AG04450 (cell line): ENCODE measurements at regions not wholly inside any gene's neighbourhood (a gene's known extent, or its start where the extent isn't known, plus 50 kb on each side); places are given as distances from the start of the nearest gene placed in this dataset.

ENCODE experiments used
- CTCF ChIA-PET: fragments of 300-600, 350-600 bp; formaldehyde crosslinking; extraction: SDS; loops from one replicate; lab custom pipeline; 2022; ENCODE audit warnings: antibody characterized with exemption, inconsistent platforms; lab: Charles Lee
- POLR2A ChIA-PET: fragments of 350-600 bp; formaldehyde crosslinking; extraction: SDS; loops from one replicate; lab custom pipeline; 2021; ENCODE audit warnings: antibody characterized with exemption, inconsistent platforms; lab: Yijun Ruan, JAX
- DNase-seq: peaks from one replicate; pipeline ENCODE4 v3.0.0-alpha.2; 2011; ENCODE audit warnings: low read depth, low spot score
- H3K27ac ChIP-seq: one replicate; pipeline ENCODE4 v1.5.1; 2012; ENCODE audit warnings: low read depth, low read length, control low read depth
- H3K27me3 ChIP-seq: one replicate; pipeline ENCODE4 v1.6.0; 2012; ENCODE audit warnings: low read length; ENCODE audit not compliant: control insufficient read depth, insufficient read depth
- H3K4me3 ChIP-seq: 2 replicates; pipeline ENCODE4 v1.5.1; 2011; ENCODE audit warnings: mild to moderate bottlenecking, low read depth, low read length, control low read depth
- H3K9me3 ChIP-seq: 2 replicates; pipeline ENCODE4 v1.5.1; 2012; ENCODE audit warnings: low read length; ENCODE audit not compliant: control insufficient read depth, insufficient read depth
- TF ChIP-seq, protein P1 (sequence below): IDR thresholded peaks from 2 replicates; pipeline ENCODE4 v1.5.1; 2011; ENCODE audit warnings: low read depth, low read length, control low read depth, inconsistent platforms

GRCh38 chr7:121798453-121798840 is 74.5 kb upstream of the PTPRZ1 start:
- CTCF ChIA-PET = no interaction called here
- Histone ChIP-seq H3K27ac (no peak overlapping the region), H3K9me3 (no peaks in the 10 kb centered on the region), H3K27me3 (no peaks in the 10 kb centered on the region), H3K4me3 (no peak overlapping the region)
- TF ChIP-seq, protein P1, sequence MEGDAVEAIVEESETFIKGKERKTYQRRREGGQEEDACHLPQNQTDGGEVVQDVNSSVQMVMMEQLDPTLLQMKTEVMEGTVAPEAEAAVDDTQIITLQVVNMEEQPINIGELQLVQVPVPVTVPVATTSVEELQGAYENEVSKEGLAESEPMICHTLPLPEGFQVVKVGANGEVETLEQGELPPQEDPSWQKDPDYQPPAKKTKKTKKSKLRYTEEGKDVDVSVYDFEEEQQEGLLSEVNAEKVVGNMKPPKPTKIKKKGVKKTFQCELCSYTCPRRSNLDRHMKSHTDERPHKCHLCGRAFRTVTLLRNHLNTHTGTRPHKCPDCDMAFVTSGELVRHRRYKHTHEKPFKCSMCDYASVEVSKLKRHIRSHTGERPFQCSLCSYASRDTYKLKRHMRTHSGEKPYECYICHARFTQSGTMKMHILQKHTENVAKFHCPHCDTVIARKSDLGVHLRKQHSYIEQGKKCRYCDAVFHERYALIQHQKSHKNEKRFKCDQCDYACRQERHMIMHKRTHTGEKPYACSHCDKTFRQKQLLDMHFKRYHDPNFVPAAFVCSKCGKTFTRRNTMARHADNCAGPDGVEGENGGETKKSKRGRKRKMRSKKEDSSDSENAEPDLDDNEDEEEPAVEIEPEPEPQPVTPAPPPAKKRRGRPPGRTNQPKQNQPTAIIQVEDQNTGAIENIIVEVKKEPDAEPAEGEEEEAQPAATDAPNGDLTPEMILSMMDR = no peak
- POLR2A ChIA-PET = no interaction called here
- DNase-seq = no peak

DNA sequence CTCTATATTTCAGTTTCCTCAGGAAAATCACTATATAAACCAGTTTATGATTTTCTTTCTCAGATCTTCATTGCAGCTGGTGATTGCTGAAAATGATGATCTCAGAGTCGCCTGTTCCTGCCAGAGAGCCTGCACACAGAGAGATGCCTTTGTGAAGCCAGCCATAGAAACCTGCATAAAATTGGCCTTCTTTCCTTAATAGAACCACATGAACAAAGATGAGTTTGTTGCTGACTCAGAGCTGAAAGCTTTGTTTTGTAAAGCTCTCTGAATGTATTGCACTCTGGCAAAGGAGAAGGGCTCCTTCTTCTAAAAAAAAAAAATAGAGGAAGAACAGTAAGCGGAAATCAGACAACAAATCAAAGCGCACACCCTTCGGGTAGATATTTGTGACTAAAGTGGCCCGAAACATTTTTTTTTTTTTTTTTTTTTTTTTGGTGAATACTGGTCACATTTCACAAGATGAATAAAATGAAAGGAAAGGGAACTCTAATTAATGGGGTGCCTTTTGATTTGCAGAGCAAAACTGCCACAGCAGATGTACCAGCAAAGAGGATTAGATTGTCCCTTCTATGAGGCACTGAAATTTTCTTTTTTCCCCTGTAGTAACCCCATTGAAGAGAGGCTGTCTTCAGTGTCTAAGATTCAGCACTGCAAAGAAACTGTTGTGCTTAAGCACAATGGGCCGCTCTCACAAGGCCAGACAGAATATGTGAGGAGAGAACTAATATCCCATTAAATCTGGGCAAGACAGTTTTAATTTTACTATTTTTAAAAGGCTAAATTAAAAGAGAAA is 75.1 kb upstream of the PTPRZ1 start:
- TF ChIP-seq, protein P1 = no peak
- no peak for DNase-seq
- Histone ChIP-seq H3K9me3 (no peaks in the 10 kb centered on the region), H3K27me3 (no peaks in the 10 kb centered on the region), H3K27ac (no peak overlapping the region), H3K4me3 (no peak overlapping the region)
- ChIA-PET POLR2A (no interaction called here), CTCF (no interaction called here)

GRCh38 chr7:121796936-121797656 is 75.9 kb upstream of the PTPRZ1 start:
- Histone ChIP-seq H3K4me3 (no peak overlapping the region), H3K27me3 (no peaks in the 10 kb centered on the region), H3K27ac (no peak overlapping the region), H3K9me3 (no peaks in the 10 kb centered on the region)
- DNase-seq = no peak
- TF ChIP-seq, protein P1 = no peak
- ChIA-PET POLR2A (no interaction called here), CTCF (interaction anchor here (1.2 kb wide), 1 partner anchor 198 kb away, joined by 5 read pairs; no protein-coding TSS in a partner anchor)

DNA sequence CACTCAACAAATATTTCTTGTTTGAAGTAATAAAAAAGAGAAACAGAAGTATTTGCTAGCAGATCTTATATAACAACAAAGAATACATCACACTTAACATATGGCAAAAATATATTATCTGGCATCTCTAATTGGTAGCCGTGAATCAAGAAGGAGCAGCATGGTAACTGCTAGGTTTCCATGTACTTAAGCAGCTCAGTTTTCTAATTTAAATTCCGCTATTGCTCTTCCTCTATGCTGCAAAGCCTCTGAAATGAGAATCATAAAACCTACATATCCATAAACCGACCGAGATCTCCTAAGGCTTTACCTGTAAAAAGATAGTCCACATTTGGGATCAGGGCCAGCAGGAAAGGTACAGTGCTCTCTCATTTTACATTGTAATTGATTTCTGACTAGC is 76.6 kb upstream of the PTPRZ1 start:
- Histone ChIP-seq H3K9me3 (no peaks in the 10 kb centered on the region), H3K27me3 (no peaks in the 10 kb centered on the region), H3K4me3 (no peak overlapping the region), H3K27ac (no peak overlapping the region)
- no peak for DNase-seq
- TF ChIP-seq, protein P1 = no peak
- CTCF ChIA-PET = interaction anchor here (1.2 kb wide), 1 partner anchor 198 kb away, joined by 5 read pairs; no protein-coding TSS in a partner anchor
- POLR2A ChIA-PET = no interaction called here

DNA sequence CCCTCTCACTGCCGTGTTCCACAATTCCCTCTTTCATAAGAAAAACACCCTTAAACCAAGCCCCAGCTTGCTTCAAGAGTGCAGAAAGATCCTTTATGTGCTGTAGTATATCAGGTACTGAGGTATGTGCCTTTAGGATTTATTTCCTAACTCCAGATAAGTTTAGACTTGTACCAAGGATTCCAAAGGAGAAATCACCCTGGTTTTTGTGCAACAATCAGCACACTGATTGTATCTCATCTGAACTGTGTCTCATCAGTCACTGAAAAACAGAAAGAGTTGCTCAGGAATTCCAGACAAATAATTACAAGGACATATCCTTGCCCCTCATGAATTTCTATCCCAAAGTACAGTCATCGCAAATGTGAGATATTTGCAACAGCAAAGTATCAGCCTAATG is 77.2 kb upstream of the PTPRZ1 start:
- ChIA-PET CTCF (no interaction called here), POLR2A (no interaction called here)
- TF ChIP-seq, protein P1 = no peak
- no peak for DNase-seq
- Histone ChIP-seq H3K27me3 (no peaks in the 10 kb centered on the region), H3K4me3 (no peak overlapping the region), H3K9me3 (no peaks in the 10 kb centered on the region), H3K27ac (no peak overlapping the region)
